ENCODE measurements at regions not wholly inside any gene's neighbourhood (a gene's known extent, or its start where the extent isn't known, plus 50 kb on each side); places are given as distances from the start of the nearest gene placed in this dataset.

GRCh38 chr20:11045412-11046175 is 371.8 kb upstream of the JAG1 start:
- H3K36me3 Mint-ChIP-seq (ENCODE audit: low read depth) = no peaks in the 10 kb centered on the region
- no peaks in the 10 kb centered on the region for H3K27me3 Mint-ChIP-seq (ENCODE audit: low read depth)
- intact Hi-C loops (cut with micrococcal nuclease) = no loop called here
- no peak overlapping the region for H3K27ac Mint-ChIP-seq
- no peaks in the 10 kb centered on the region for H3K4me1 Mint-ChIP-seq (ENCODE audit: low read depth)
- peaks cover 5% of the 10 kb centered on the region for H3K9me3 Mint-ChIP-seq
- no peak for DNase-seq
- H3K4me3 Mint-ChIP-seq = no peak overlapping the region
- CTCF ChIA-PET = no interaction called here

GRCh38 chr20:11047559-11047958 is 373.8 kb upstream of the JAG1 start:
- CTCF ChIA-PET = no interaction called here

GRCh38 chr20:11048739-11049138 is 374.9 kb upstream of the JAG1 start:
- Mint-ChIP-seq H3K4me1 (ENCODE audit: low read depth) (no peaks in the 10 kb centered on the region), H3K36me3 (ENCODE audit: low read depth) (no peaks in the 10 kb centered on the region), H3K9me3 (peaks cover 4% of the 10 kb centered on the region), H3K27me3 (ENCODE audit: low read depth) (no peaks in the 10 kb centered on the region), H3K4me3 (no peak overlapping the region), H3K27ac (no peak overlapping the region)
- DNase-seq = no peak
- intact Hi-C loops (cut with micrococcal nuclease) = no loop called here
- CTCF ChIA-PET = no interaction called here

More at GRCh38 chr20:11047559-11047958, 373.8 kb upstream of the JAG1 start:
- intact Hi-C loops (cut with micrococcal nuclease) = no loop called here
- Mint-ChIP-seq H3K4me1 (ENCODE audit: low read depth) (no peaks in the 10 kb centered on the region), H3K27me3 (ENCODE audit: low read depth) (no peaks in the 10 kb centered on the region), H3K4me3 (no peak overlapping the region), H3K27ac (no peak overlapping the region), H3K9me3 (peaks cover 2% of the 10 kb centered on the region), H3K36me3 (ENCODE audit: low read depth) (no peaks in the 10 kb centered on the region)
- DNase-seq = no peak

GRCh38 chr20:11050350-11050749 is 376.6 kb upstream of the JAG1 start:
- no peaks in the 10 kb centered on the region for H3K27me3 Mint-ChIP-seq (ENCODE audit: low read depth)
- no peak overlapping the region for H3K27ac Mint-ChIP-seq
- H3K9me3 Mint-ChIP-seq = peaks cover 2% of the 10 kb centered on the region
- intact Hi-C loops (cut with micrococcal nuclease) = no loop called here
- no peak for DNase-seq
- CTCF ChIA-PET = no interaction called here
- H3K4me3 Mint-ChIP-seq = no peak overlapping the region
- H3K4me1 Mint-ChIP-seq (ENCODE audit: low read depth) = no peaks in the 10 kb centered on the region
- H3K36me3 Mint-ChIP-seq (ENCODE audit: low read depth) = no peaks in the 10 kb centered on the region

GRCh38 chr20:11051136-11051535 is 377.3 kb upstream of the JAG1 start:
- Mint-ChIP-seq H3K27ac (no peak overlapping the region), H3K27me3 (ENCODE audit: low read depth) (no peaks in the 10 kb centered on the region), H3K36me3 (ENCODE audit: low read depth) (no peaks in the 10 kb centered on the region), H3K9me3 (peaks cover 2% of the 10 kb centered on the region), H3K4me3 (no peak overlapping the region), H3K4me1 (ENCODE audit: low read depth) (no peaks in the 10 kb centered on the region)
- intact Hi-C loops (cut with micrococcal nuclease) = no loop called here
- no peak for DNase-seq
- CTCF ChIA-PET = no interaction called here

GRCh38 chr20:11053310-11053709 is 379.5 kb upstream of the JAG1 start:
- Mint-ChIP-seq H3K36me3 (ENCODE audit: low read depth) (no peaks in the 10 kb centered on the region), H3K4me1 (ENCODE audit: low read depth) (no peaks in the 10 kb centered on the region), H3K4me3 (no peak overlapping the region), H3K9me3 (peaks cover 4% of the 10 kb centered on the region), H3K27me3 (ENCODE audit: low read depth) (no peaks in the 10 kb centered on the region), H3K27ac (no peak overlapping the region)
- DNase-seq = no peak
- CTCF ChIA-PET = no interaction called here
- intact Hi-C loops (cut with micrococcal nuclease) = no loop called here

GRCh38 chr20:11054266-11054993 is 380.6 kb upstream of the JAG1 start:
- DNase-seq = no peak
- Mint-ChIP-seq H3K9me3 (peaks cover 4% of the 10 kb centered on the region), H3K36me3 (ENCODE audit: low read depth) (no peaks in the 10 kb centered on the region), H3K4me1 (ENCODE audit: low read depth) (no peaks in the 10 kb centered on the region), H3K4me3 (no peak overlapping the region), H3K27me3 (ENCODE audit: low read depth) (no peaks in the 10 kb centered on the region), H3K27ac (no peak overlapping the region)
- intact Hi-C loops (cut with micrococcal nuclease) = no loop called here
- CTCF ChIA-PET = no interaction called here

- no peaks in the 10 kb centered on the region for H3K36me3 Mint-ChIP-seq (ENCODE audit: low read depth)
- H3K4me1 Mint-ChIP-seq (ENCODE audit: low read depth) = no peaks in the 10 kb centered on the region
- intact Hi-C loops (cut with micrococcal nuclease) = no loop called here
- no peak for DNase-seq
- H3K9me3 Mint-ChIP-seq = peaks cover 4% of the 10 kb centered on the region
- CTCF ChIA-PET = no interaction called here
- H3K27me3 Mint-ChIP-seq (ENCODE audit: low read depth) = no peaks in the 10 kb centered on the region
- no peak overlapping the region for H3K4me3 Mint-ChIP-seq
- no peak overlapping the region for H3K27ac Mint-ChIP-seq
Measured at GRCh38 chr20:11056414-11056813, 382.6 kb upstream of the JAG1 start.

- Mint-ChIP-seq H3K4me3 (no peak overlapping the region), H3K36me3 (ENCODE audit: low read depth) (no peaks in the 10 kb centered on the region), H3K9me3 (peaks cover 4% of the 10 kb centered on the region), H3K27ac (no peak overlapping the region), H3K27me3 (ENCODE audit: low read depth) (no peaks in the 10 kb centered on the region), H3K4me1 (ENCODE audit: low read depth) (no peaks in the 10 kb centered on the region)
- CTCF ChIA-PET = no interaction called here
- no peak for DNase-seq
- intact Hi-C loops (cut with micrococcal nuclease) = no loop called here
Measured at GRCh38 chr20:11057624-11058023, 383.8 kb upstream of the JAG1 start.

GRCh38 chr20:11059659-11060058 is 385.9 kb upstream of the JAG1 start:
- Mint-ChIP-seq H3K9me3 (peaks cover 2% of the 10 kb centered on the region), H3K27ac (no peak overlapping the region), H3K27me3 (ENCODE audit: low read depth) (no peaks in the 10 kb centered on the region), H3K4me3 (no peak overlapping the region), H3K4me1 (ENCODE audit: low read depth) (no peaks in the 10 kb centered on the region), H3K36me3 (ENCODE audit: low read depth) (no peaks in the 10 kb centered on the region)
- CTCF ChIA-PET = no interaction called here
- DNase-seq = no peak
- intact Hi-C loops (cut with micrococcal nuclease) = no loop called here

GRCh38 chr20:11060423-11061185 is 386.8 kb upstream of the JAG1 start:
- Mint-ChIP-seq H3K27me3 (ENCODE audit: low read depth) (no peaks in the 10 kb centered on the region), H3K27ac (no peak overlapping the region), H3K4me1 (ENCODE audit: low read depth) (no peaks in the 10 kb centered on the region), H3K9me3 (peaks cover 2% of the 10 kb centered on the region), H3K36me3 (ENCODE audit: low read depth) (no peaks in the 10 kb centered on the region), H3K4me3 (no peak overlapping the region)
- CTCF ChIA-PET = no interaction called here
- intact Hi-C loops (cut with micrococcal nuclease) = no loop called here
- no peak for DNase-seq

- DNase-seq = no peak
- intact Hi-C loops (cut with micrococcal nuclease) = no loop called here
- H3K9me3 Mint-ChIP-seq = no peaks in the 10 kb centered on the region
- no peak overlapping the region for H3K27ac Mint-ChIP-seq
- no peaks in the 10 kb centered on the region for H3K36me3 Mint-ChIP-seq (ENCODE audit: low read depth)
- H3K4me3 Mint-ChIP-seq = no peak overlapping the region
- H3K27me3 Mint-ChIP-seq (ENCODE audit: low read depth) = no peaks in the 10 kb centered on the region
- CTCF ChIA-PET = no interaction called here
- H3K4me1 Mint-ChIP-seq (ENCODE audit: low read depth) = no peaks in the 10 kb centered on the region
Measured at GRCh38 chr20:11063444-11063843, 389.6 kb upstream of the JAG1 start.

GRCh38 chr20:11064946-11065345 is 391.1 kb upstream of the JAG1 start:
- CTCF ChIA-PET = no interaction called here
- H3K4me1 Mint-ChIP-seq (ENCODE audit: low read depth) = no peaks in the 10 kb centered on the region
- H3K4me3 Mint-ChIP-seq = no peak overlapping the region
- H3K36me3 Mint-ChIP-seq (ENCODE audit: low read depth) = no peaks in the 10 kb centered on the region
- H3K27me3 Mint-ChIP-seq (ENCODE audit: low read depth) = no peaks in the 10 kb centered on the region
- no peak for DNase-seq
- H3K27ac Mint-ChIP-seq = no peak overlapping the region
- no peaks in the 10 kb centered on the region for H3K9me3 Mint-ChIP-seq
- intact Hi-C loops (cut with micrococcal nuclease) = no loop called here

Measured in activated naive CD4-positive, alpha-beta T cell treated with anti-CD3 and anti-CD28 coated beads for 36 hours (primary cell).